H1 (cell line): ENCODE measurements at regions not wholly inside any gene's neighbourhood (a gene's known extent, or its start where the extent isn't known, plus 50 kb on each side); places are given as distances from the start of the nearest gene placed in this dataset.
A peak's percentile ranks its signal among the peaks of the same experiment; 100 is the strongest.

Source experiments
- CTCF ChIA-PET: fragments of 300-600 bp; sonication (Branson Sonifier 250); formaldehyde crosslinking; loops from one replicate; lab custom pipeline; 2021; ENCODE audit not compliant: partially characterized antibody; lab: Charles Lee
- POLR2A ChIA-PET: fragments of 300-600 bp; sonication (Branson Sonifier 250); formaldehyde crosslinking; loops from one replicate; lab custom pipeline; 2021; ENCODE audit warnings: inconsistent platforms; ENCODE audit not compliant: partially characterized antibody; lab: Charles Lee
- DNase-seq, 2 experiments: peaks; one replicate each; pipeline versions ENCODE4 v3.0.0 to v3.0.0-alpha.2; 2010 to 2022; ENCODE audit warnings: low spot score in 2 of 2, low read depth in 1 of 2, mixed read lengths in 1 of 2
- FAIRE-seq: peaks from 2 replicates; lab custom pipeline; 2011; peaks lifted over from hg19 to GRCh38; lab: Jason Lieb, UNC
- H2AFZ ChIP-seq: 2 replicates; pipeline ENCODE4 v1.8.1; 2012; ENCODE audit warnings: low read length, inconsistent platforms
- H2AK5ac ChIP-seq: 2 replicates; pipeline ENCODE4 v1.6.1; 2013; ENCODE audit warnings: low read depth, low read length
- H2BK120ac ChIP-seq: replicated peaks from 2 replicates; pipeline ENCODE3; 2013; ENCODE audit warnings: low read depth, low read length, inconsistent platforms
- H2BK12ac ChIP-seq: 2 replicates; pipeline ENCODE4 v1.6.1; 2013; ENCODE audit warnings: low read depth, low read length
- H2BK15ac ChIP-seq: 2 replicates; pipeline ENCODE4 v1.6.1; 2013; ENCODE audit warnings: low read length
- H2BK20ac ChIP-seq: 2 replicates; pipeline ENCODE4 v1.6.1; 2013; ENCODE audit warnings: low read length
- H2BK5ac ChIP-seq: 2 replicates; pipeline ENCODE4 v1.6.1; 2013; ENCODE audit warnings: low read depth, low read length
- H3K14ac ChIP-seq: 2 replicates; pipeline ENCODE4 v1.6.1; 2013; ENCODE audit warnings: inconsistent platforms; ENCODE audit not compliant: insufficient read length
- H3K18ac ChIP-seq: 2 replicates; pipeline ENCODE4 v1.6.1; 2013; ENCODE audit warnings: low read length; ENCODE audit errors: extremely low read depth
- H3K23ac ChIP-seq: 2 replicates; pipeline ENCODE4 v1.6.1; 2013; ENCODE audit warnings: inconsistent platforms; ENCODE audit not compliant: insufficient read length
- H3K23me2 ChIP-seq: 2 replicates; pipeline ENCODE4 v1.6.1; 2013; ENCODE audit warnings: low read depth, low read length
- H3K27ac ChIP-seq: 2 replicates; pipeline ENCODE4 v1.6.1; 2011; ENCODE audit warnings: low read depth, low read length, inconsistent platforms
- H3K27me3 ChIP-seq, 4 experiments: replicated peaks in 1 of 4; 1 replicate in 1 of 4; 2 replicates in 3 of 4; pipeline versions ENCODE4 v1.6.1 to v1.8.1; 2011 to 2013; ENCODE audit warnings: low read length in 3 of 4, mild to moderate bottlenecking in 3 of 4, inconsistent platforms in 2 of 4, mixed read lengths in 2 of 4, moderate library complexity in 1 of 4; ENCODE audit not compliant: control insufficient read depth in 3 of 4, insufficient read depth in 3 of 4; ENCODE audit errors: extremely low read depth in 1 of 4
- H3K36me3 ChIP-seq, 4 experiments: 2 replicates each; pipeline versions ENCODE4 v1.6.1 to v1.8.1; 2011 to 2013; ENCODE audit warnings: mild to moderate bottlenecking in 4 of 4, low read length in 3 of 4, moderate library complexity in 2 of 4, control low read depth in 1 of 4, inconsistent platforms in 1 of 4; ENCODE audit not compliant: insufficient read depth in 4 of 4, control insufficient read depth in 2 of 4
- H3K4ac ChIP-seq: replicated peaks from 2 replicates; pipeline ENCODE3; 2013; ENCODE audit warnings: low read length, low read depth, mixed read lengths, inconsistent platforms; ENCODE audit not compliant: insufficient read length
- H3K4me1 ChIP-seq, 4 experiments: replicated peaks in 1 of 4; 1 replicate in 1 of 4; 2 replicates in 3 of 4; pipeline versions ENCODE4 v1.6.1 to v1.8.1; 2011 to 2013; ENCODE audit warnings: low read length in 3 of 4, inconsistent platforms in 2 of 4, mixed read lengths in 1 of 4; ENCODE audit not compliant: insufficient read depth in 4 of 4, control insufficient read depth in 3 of 4
- H3K4me2 ChIP-seq, 2 experiments: 2 replicates each; pipeline versions ENCODE4 v1.6.1 to v1.8.1; 2011 to 2013; ENCODE audit warnings: low read depth in 2 of 2, low read length in 2 of 2, control low read depth in 1 of 2, inconsistent platforms in 1 of 2, mild to moderate bottlenecking in 1 of 2; ENCODE audit not compliant: insufficient read depth in 1 of 2
- H3K4me3 ChIP-seq, 4 experiments: fragments of 200-600, 300-600 bp in 1 of 4; sonication (generic), shearing (Covaris generic), sonication (Bioruptor Twin) in 1 of 4; 2 replicates each; pipeline versions ENCODE4 v1.5.1 to v1.8.1; 2011 to 2016; ENCODE audit warnings: low read length in 4 of 4, low read depth in 3 of 4, control low read depth in 2 of 4, inconsistent platforms in 2 of 4, mild to moderate bottlenecking in 2 of 4, mixed read lengths in 1 of 4, moderate library complexity in 1 of 4; ENCODE audit not compliant: insufficient read depth in 2 of 4; ENCODE audit errors: extremely low read depth in 1 of 4
- H3K56ac ChIP-seq: replicated peaks from 2 replicates; pipeline ENCODE3; 2013; ENCODE audit warnings: low read depth, mild to moderate bottlenecking, mixed read lengths, low read length, inconsistent platforms; ENCODE audit not compliant: insufficient read length
- H3K79me1 ChIP-seq: 2 replicates; pipeline ENCODE4 v1.6.1; 2013; ENCODE audit warnings: low read depth, low read length, control low read depth
- H3K79me2 ChIP-seq, 2 experiments: 2 replicates each; pipeline versions ENCODE4 v1.6.1 to v1.8.1; 2012 to 2013; ENCODE audit warnings: low read length in 2 of 2, mild to moderate bottlenecking in 2 of 2, inconsistent platforms in 1 of 2; ENCODE audit not compliant: insufficient read depth in 2 of 2, control insufficient read depth in 1 of 2
- H3K9ac ChIP-seq, 4 experiments: replicated peaks in 1 of 4; 1 replicate in 1 of 4; 2 replicates in 3 of 4; pipeline versions ENCODE4 v1.6.1 to v1.8.1; 2011 to 2013; ENCODE audit warnings: low read depth in 3 of 4, low read length in 3 of 4, control low read depth in 2 of 4, mild to moderate bottlenecking in 2 of 4, moderate library complexity in 2 of 4, inconsistent platforms in 1 of 4; ENCODE audit errors: extremely low read depth in 1 of 4
- H3K9me3 ChIP-seq, 2 experiments: 2 replicates each; pipeline versions ENCODE4 v1.6.1 to v1.8.1; 2012 to 2013; ENCODE audit warnings: mild to moderate bottlenecking in 2 of 2, moderate library complexity in 2 of 2, control low read depth in 1 of 2, inconsistent platforms in 1 of 2, low read depth in 1 of 2, low read length in 1 of 2, mixed read lengths in 1 of 2; ENCODE audit not compliant: insufficient read depth in 2 of 2
- H4K20me1 ChIP-seq, 2 experiments: replicated peaks in 1 of 2; 2 replicates each; pipeline versions ENCODE3 to v1.8.1; 2011 to 2013; ENCODE audit warnings: inconsistent platforms in 2 of 2, low read length in 2 of 2, mild to moderate bottlenecking in 1 of 2; ENCODE audit not compliant: insufficient read depth in 2 of 2, control insufficient read depth in 1 of 2
- H4K5ac ChIP-seq: 2 replicates; pipeline ENCODE4 v1.6.1; 2013; ENCODE audit warnings: low read length, low read depth, mixed read lengths, inconsistent platforms; ENCODE audit not compliant: insufficient read length
- H4K8ac ChIP-seq: 2 replicates; pipeline ENCODE4 v1.8.0; 2013; ENCODE audit warnings: mild to moderate bottlenecking, moderate library complexity, low read length, inconsistent platforms; ENCODE audit not compliant: insufficient read depth; ENCODE audit errors: extremely low read depth
- H4K91ac ChIP-seq: replicated peaks from 2 replicates; pipeline ENCODE3; 2013; ENCODE audit warnings: low read length, mixed read lengths, inconsistent platforms; ENCODE audit not compliant: insufficient read length
- CBX5 ChIP-seq: fragments of 300-800, 300-1000 bp; sonication (generic); IDR thresholded peaks from 2 replicates; pipeline ENCODE4 v1.7.1; 2016; ENCODE audit warnings: antibody characterized with exemption, low read length, low read depth
- CHD1 ChIP-seq: IDR thresholded peaks from 2 replicates; pipeline ENCODE4 v1.6.1; 2012; ENCODE audit warnings: low read depth, low read length, improper control_type of control experiment
- EP300 ChIP-seq, 2 experiments: IDR thresholded peaks; 1 replicate in 1 of 2; 2 replicates in 1 of 2; pipeline ENCODE4 v1.6.1; 2011 to 2012; ENCODE audit warnings: low read depth in 2 of 2, low read length in 2 of 2, mild to moderate bottlenecking in 2 of 2, borderline replicate concordance in 1 of 2, inconsistent platforms in 1 of 2, moderate library complexity in 1 of 2
- HDAC2 ChIP-seq, 2 experiments: fragments of 300-600 bp in 1 of 2; sonication (generic) in 1 of 2; IDR thresholded peaks; 2 replicates each; pipeline ENCODE4 v1.6.1; 2011 to 2012; ENCODE audit warnings: low read depth in 2 of 2, low read length in 2 of 2, mild to moderate bottlenecking in 2 of 2, moderate library complexity in 2 of 2, borderline replicate concordance in 1 of 2, inconsistent platforms in 1 of 2
- KDM1A ChIP-seq: fragments of 200-600, 300-600 bp; sonication (generic); IDR thresholded peaks from 2 replicates; pipeline ENCODE4 v1.7.1; 2016; ENCODE audit warnings: mild to moderate bottlenecking, low read length, borderline replicate concordance
- NANOG ChIP-seq: IDR thresholded peaks from 2 replicates; pipeline ENCODE4 v1.6.1; 2011; ENCODE audit warnings: low read length, low read depth, mild to moderate bottlenecking, inconsistent platforms; ENCODE audit not compliant: insufficient read depth, poor library complexity, severe bottlenecking
- POU5F1 ChIP-seq: IDR thresholded peaks from 2 replicates; pipeline ENCODE4 v1.6.1; 2011; ENCODE audit warnings: low read depth, mild to moderate bottlenecking, low read length, moderate library complexity
- WGBS, 2 experiments: shearing (Covaris generic) in 1 of 2; methylation state at CpG; one replicate each; pipeline versions ENCODE4 v1.1.6 to v1.1.7; 2013 to 2015; ENCODE audit warnings: low lambda C conversion rate in 2 of 2, mixed read lengths in 2 of 2, inconsistent platforms in 1 of 2, low coverage in 1 of 2, missing lambda C conversion rate in 1 of 2; ENCODE audit not compliant: insufficient replicate concordance in 2 of 2, insufficient coverage in 1 of 2, insufficient read length in 1 of 2; ENCODE audit errors: extremely low coverage in 1 of 2, missing lambda C conversion rate in 1 of 2; 5-methylcytosine and 5-hydroxymethylcytosine counted together

GRCh38 chr4:27288496-27288895 lies 427.9 kb downstream of the STIM2 start:
- H3K14ac ChIP-seq, result no peak overlapping the region
- H3K4me2 ChIP-seq, result no peak overlapping the region
- no peak overlapping the region for H3K23ac ChIP-seq
- no peak overlapping the region for H2BK15ac ChIP-seq
- no peaks in the 10 kb centered on the region for H3K27me3 ChIP-seq
- no peaks in the 10 kb centered on the region for H4K20me1 ChIP-seq
- H2AFZ ChIP-seq, result no peak overlapping the region
- H3K27ac ChIP-seq, result no peak overlapping the region
- no peak overlapping the region for H3K9ac ChIP-seq
- H2BK12ac ChIP-seq, result no peak overlapping the region; the same call in 1 of the 2 replicates
- 93% methylated on average over 5 of the region's 5 CpGs; no CpG with 5 or more reads in 1 of the 2 experiments for WGBS, 2 experiments
- H3K4me1 ChIP-seq, result 0 out of 7 replicates have a peak, but pooled peaks cover 0 to 7% (median 0%) of the 10 kb centered on the region in 4 experiments
- no peak overlapping the region for H3K4me3 ChIP-seq
- no peak overlapping the region for H3K18ac ChIP-seq
- no peak overlapping the region for H3K4ac ChIP-seq
- no peak for TF ChIP-seq KDM1A
- no peak for TF ChIP-seq HDAC2 (IDR thresholded peaks at IDR 0.05; ENCODE audit: borderline replicate concordance in 1 of 2, low read depth in 2 of 2, low read length in 2 of 2)
- TF ChIP-seq CBX5, result no peak
- TF ChIP-seq CHD1, result no peak
- no peak for TF ChIP-seq EP300 (IDR thresholded peaks at IDR 0.05; ENCODE audit: borderline replicate concordance in 1 of 2, low read depth in 2 of 2, low read length in 2 of 2)
- TF ChIP-seq POU5F1, result no peak
- TF ChIP-seq NANOG, result no peak
- H3K56ac ChIP-seq, result no peak overlapping the region
- ChIA-PET POLR2A (no interaction called here), CTCF (interaction anchor here (0.6 to 1.0 kb wide), 2 partner anchors 167 to 273 kb away, joined by 3 to 6 read pairs; no protein-coding TSS in a partner anchor)
- H2AK5ac ChIP-seq, result no peak overlapping the region
- no peaks in the 10 kb centered on the region for H3K79me1 ChIP-seq
- peak overlapping the region; percentile 56 for H4K91ac ChIP-seq
- H2BK120ac ChIP-seq, result no peak overlapping the region
- no peaks in the 10 kb centered on the region for H3K36me3 ChIP-seq
- H4K5ac ChIP-seq, result no peak overlapping the region
- H2BK20ac ChIP-seq, result no peak overlapping the region
- no peaks in the 10 kb centered on the region for H3K9me3 ChIP-seq
- no peak overlapping the region for H2BK5ac ChIP-seq
- H3K23me2 ChIP-seq, result no peaks in the 10 kb centered on the region
- DNase-seq (no peak), FAIRE-seq (no peak)
- no peaks in the 10 kb centered on the region for H3K79me2 ChIP-seq
- no peak overlapping the region for H4K8ac ChIP-seq
